Upper lobe of right lung (tissue), 1 donor: ENCODE measurements at regions not wholly inside any gene's neighbourhood (a gene's known extent, or its start where the extent isn't known, plus 50 kb on each side); places are given as distances from the start of the nearest gene placed in this dataset.
"Not testable (repeated sequence)": the region's sequence is repeated elsewhere in the genome, so short reads cannot be mapped to it uniquely, and the experiment has no call there.

Experiments
- ATAC-seq: fragments of 200-7000 bp; cut with Tn5 transposase; one replicate; pipeline ENCODE4 v1.9.1; 2020; ENCODE audit warnings: mild to moderate bottlenecking, moderate library complexity
- DNase-seq: peaks from one replicate; pipeline ENCODE4 v3.0.0-alpha.2; 2020
- H3K27ac ChIP-seq: fragments of 200-600 bp; one replicate; pipeline ENCODE4 v1.8.0; 2022
- H3K27me3 ChIP-seq: fragments of 200-600 bp; one replicate; pipeline ENCODE4 v1.8.0; 2022; ENCODE audit warnings: mild to moderate bottlenecking
- H3K36me3 ChIP-seq: fragments of 200-600 bp; one replicate; pipeline ENCODE4 v1.8.0; 2022
- H3K4me1 ChIP-seq: fragments of 200-600 bp; one replicate; pipeline ENCODE4 v1.8.0; 2022
- H3K4me3 ChIP-seq: fragments of 200-600 bp; one replicate; pipeline ENCODE4 v1.8.0; 2022; ENCODE audit warnings: mild to moderate bottlenecking
- H3K9me3 ChIP-seq: fragments of 200-600 bp; one replicate; pipeline ENCODE4 v1.8.0; 2022
- CTCF ChIP-seq: fragments of 200-600 bp; IDR thresholded peaks from one replicate; pipeline ENCODE4 v1.8.0; 2022; ENCODE audit warnings: antibody characterized with exemption
- intact Hi-C: fragments of 100-400 bp; cut with DNase I; formaldehyde crosslinking; loops from one replicate; pipeline ENCODE4 v1.11.0; 2022
- donor health status: DM: no; HTN: yes; CAD: no; lungs with severe emphysema.

- Histone ChIP-seq H3K27ac (no peak overlapping the region), H3K4me1 (no peaks in the 10 kb centered on the region), H3K9me3 (no peaks in the 10 kb centered on the region), H3K4me3 (no peak overlapping the region), H3K36me3 (no peaks in the 10 kb centered on the region), H3K27me3 (no peaks in the 10 kb centered on the region)
- ATAC-seq (no peak), DNase-seq (no peak)
- intact Hi-C loops: no loop called here
- no peak for TF ChIP-seq CTCF
Measured at GRCh38 chr17:70713694-70714093, 544.4 kb downstream of the KCNJ2 start.

- Histone ChIP-seq H3K9me3 (no peaks in the 10 kb centered on the region), H3K27me3 (no peaks in the 10 kb centered on the region), H3K36me3 (no peaks in the 10 kb centered on the region), H3K4me3 (no peak overlapping the region), H3K27ac (no peak overlapping the region), H3K4me1 (no peaks in the 10 kb centered on the region)
- intact Hi-C loops: no loop called here
- DNase-seq (no peak), ATAC-seq (no peak)
- no peak for TF ChIP-seq CTCF
Measured at GRCh38 chr17:70716551-70716950, 547.2 kb downstream of the KCNJ2 start.

GRCh38 chr17:70717042-70717441 lies 547.7 kb downstream of the KCNJ2 start:
- no peaks in the 10 kb centered on the region for H3K4me1 ChIP-seq
- intact Hi-C loops: no loop called here
- no peak for ATAC-seq

GRCh38 chr17:70736375-70736957 lies 567.1 kb downstream of the KCNJ2 start:
- no peak overlapping the region for H3K4me3 ChIP-seq
- ATAC-seq: no peak
- no peaks in the 10 kb centered on the region for H3K4me1 ChIP-seq
- intact Hi-C loops: no loop called here
- no peaks in the 10 kb centered on the region for H3K9me3 ChIP-seq
- no peak for DNase-seq
- no peaks in the 10 kb centered on the region for H3K36me3 ChIP-seq
- H3K27me3 ChIP-seq: no peaks in the 10 kb centered on the region
- no peak for TF ChIP-seq CTCF
- H3K27ac ChIP-seq: no peak overlapping the region

More at GRCh38 chr17:70717042-70717441, 547.7 kb downstream of the KCNJ2 start:
- Histone ChIP-seq H3K9me3 (no peaks in the 10 kb centered on the region), H3K4me3 (no peak overlapping the region), H3K27me3 (no peaks in the 10 kb centered on the region), H3K27ac (no peak overlapping the region), H3K36me3 (no peaks in the 10 kb centered on the region)
- no peak for DNase-seq
- no peak for TF ChIP-seq CTCF

- DNase-seq (no peak), ATAC-seq (no peak)
- intact Hi-C loops: no loop called here
- H3K4me3 ChIP-seq: no peak overlapping the region
- H3K36me3 ChIP-seq: no peaks in the 10 kb centered on the region
- no peaks in the 10 kb centered on the region for H3K9me3 ChIP-seq
- no peaks in the 10 kb centered on the region for H3K4me1 ChIP-seq
- H3K27ac ChIP-seq: no peak overlapping the region
- no peak for TF ChIP-seq CTCF
- no peaks in the 10 kb centered on the region for H3K27me3 ChIP-seq
Measured at GRCh38 chr17:70739065-70739464, 569.7 kb downstream of the KCNJ2 start.

- H3K27me3 ChIP-seq, H3K9me3 ChIP-seq, ATAC-seq, H3K4me3 ChIP-seq, H3K4me1 ChIP-seq, H3K36me3 ChIP-seq, H3K27ac ChIP-seq, intact Hi-C loops, DNase-seq: not testable (repeated sequence)
Measured at GRCh38 chr17:70746574-70746973, 577.2 kb downstream of the KCNJ2 start.
